Stomach (tissue), 4 donors: ENCODE measurements at regions not wholly inside any gene's neighbourhood (a gene's known extent, or its start where the extent isn't known, plus 50 kb on each side); places are given as distances from the start of the nearest gene placed in this dataset.

Experiments used
- POLR2A ChIP-seq, 4 donors: fragments of 450-650 bp; IDR thresholded peaks; one replicate each; pipeline ENCODE4 v1.6.1; 2016; ENCODE audit warnings: antibody characterized with exemption in 4 of 4, control low read depth in 2 of 4, mild to moderate bottlenecking in 1 of 4, moderate library complexity in 1 of 4
- POLR2AphosphoS5 ChIP-seq, 3 donors: sonication (generic); formaldehyde crosslinking; IDR thresholded peaks; one replicate each; pipeline ENCODE4 v1.6.1; 2016; ENCODE audit warnings: antibody characterized with exemption in 3 of 3
- TF ChIP-seq, protein P1 (sequence below), 7 experiments: fragments of 450-650 bp in 4 of 7; fragments of 200-600 bp in 3 of 7; sonication (generic) in 3 of 7; IDR thresholded peaks; one replicate each; pipeline ENCODE4 v1.5.1; 2016 to 2019; ENCODE audit warnings: antibody characterized with exemption in 7 of 7, control low read depth in 2 of 7, mild to moderate bottlenecking in 1 of 7

DNA sequence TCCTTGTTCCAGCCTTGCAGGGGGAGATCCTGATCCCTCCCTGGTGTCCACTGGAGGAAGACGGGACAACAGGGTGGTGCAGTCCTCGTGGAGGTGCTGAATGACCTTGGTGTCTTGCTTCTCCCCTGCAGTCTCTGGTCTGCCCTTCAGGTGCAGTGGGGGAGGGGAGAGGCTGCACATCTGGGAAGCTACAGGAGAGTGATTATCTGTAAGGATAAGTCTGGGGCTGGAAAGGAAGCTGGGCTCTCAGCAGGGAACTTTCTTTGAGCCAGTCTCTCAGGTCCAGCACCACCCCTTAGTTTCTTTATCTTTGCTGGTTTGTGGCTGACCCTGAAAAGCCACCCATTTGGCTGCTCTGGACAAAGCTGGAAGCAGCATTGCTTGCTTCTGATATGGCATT is 275.6 kb downstream of the CCSER2 start:
- TF ChIP-seq POLR2A (IDR thresholded peaks at IDR 0.05): no peak
- TF ChIP-seq, protein P1, sequence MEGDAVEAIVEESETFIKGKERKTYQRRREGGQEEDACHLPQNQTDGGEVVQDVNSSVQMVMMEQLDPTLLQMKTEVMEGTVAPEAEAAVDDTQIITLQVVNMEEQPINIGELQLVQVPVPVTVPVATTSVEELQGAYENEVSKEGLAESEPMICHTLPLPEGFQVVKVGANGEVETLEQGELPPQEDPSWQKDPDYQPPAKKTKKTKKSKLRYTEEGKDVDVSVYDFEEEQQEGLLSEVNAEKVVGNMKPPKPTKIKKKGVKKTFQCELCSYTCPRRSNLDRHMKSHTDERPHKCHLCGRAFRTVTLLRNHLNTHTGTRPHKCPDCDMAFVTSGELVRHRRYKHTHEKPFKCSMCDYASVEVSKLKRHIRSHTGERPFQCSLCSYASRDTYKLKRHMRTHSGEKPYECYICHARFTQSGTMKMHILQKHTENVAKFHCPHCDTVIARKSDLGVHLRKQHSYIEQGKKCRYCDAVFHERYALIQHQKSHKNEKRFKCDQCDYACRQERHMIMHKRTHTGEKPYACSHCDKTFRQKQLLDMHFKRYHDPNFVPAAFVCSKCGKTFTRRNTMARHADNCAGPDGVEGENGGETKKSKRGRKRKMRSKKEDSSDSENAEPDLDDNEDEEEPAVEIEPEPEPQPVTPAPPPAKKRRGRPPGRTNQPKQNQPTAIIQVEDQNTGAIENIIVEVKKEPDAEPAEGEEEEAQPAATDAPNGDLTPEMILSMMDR (IDR thresholded peaks at IDR 0.05): no peak
- TF ChIP-seq POLR2AphosphoS5 (IDR thresholded peaks at IDR 0.05): no peak
